Fibroblast of lung (primary cell): ENCODE measurements at regions not wholly inside any gene's neighbourhood (a gene's known extent, or its start where the extent isn't known, plus 50 kb on each side); places are given as distances from the start of the nearest gene placed in this dataset.
"Not testable (repeated sequence)": the region's sequence is repeated elsewhere in the genome, so short reads cannot be mapped to it uniquely, and the experiment has no call there.

ENCODE experiments used
- EZH2 ChIP-seq: IDR thresholded peaks from 2 replicates; pipeline ENCODE4 v1.5.1; 2012; ENCODE audit warnings: low read length, control low read depth, mild to moderate bottlenecking; ENCODE audit errors: missing control alignments
- TF ChIP-seq, protein P1 (sequence below), 2 donors: IDR thresholded peaks in 1 of 2; conservative IDR thresholded peaks in 1 of 2; 1 replicate in 1 of 2; 2 replicates in 1 of 2; pipeline ENCODE4 v1.5.1; 2011 to 2012; ENCODE audit warnings: low read length in 2 of 2, control low read depth in 1 of 2, inconsistent platforms in 1 of 2, low read depth in 1 of 2, mild to moderate bottlenecking in 1 of 2

DNA sequence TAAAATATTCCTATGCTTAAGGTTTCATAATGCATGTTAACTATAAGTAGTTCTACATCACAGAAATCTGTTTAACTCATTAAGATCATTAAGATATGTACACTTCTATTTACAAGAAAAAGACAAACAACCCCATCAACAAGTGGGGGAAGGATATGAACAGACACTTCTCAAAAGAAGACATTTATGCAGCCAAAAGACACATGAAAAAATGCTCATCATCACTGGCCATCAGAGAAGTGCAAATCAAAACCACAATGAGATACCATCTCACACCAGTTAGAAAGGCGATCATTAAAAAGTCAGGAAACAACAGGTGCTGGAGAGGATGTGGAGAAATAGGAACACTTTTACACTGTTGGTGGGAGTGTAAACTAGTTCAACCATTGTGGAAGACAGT lies 1084.3 kb downstream of the GATA3 start:
- not testable (repeated sequence) for TF ChIP-seq EZH2
- TF ChIP-seq, protein P1, sequence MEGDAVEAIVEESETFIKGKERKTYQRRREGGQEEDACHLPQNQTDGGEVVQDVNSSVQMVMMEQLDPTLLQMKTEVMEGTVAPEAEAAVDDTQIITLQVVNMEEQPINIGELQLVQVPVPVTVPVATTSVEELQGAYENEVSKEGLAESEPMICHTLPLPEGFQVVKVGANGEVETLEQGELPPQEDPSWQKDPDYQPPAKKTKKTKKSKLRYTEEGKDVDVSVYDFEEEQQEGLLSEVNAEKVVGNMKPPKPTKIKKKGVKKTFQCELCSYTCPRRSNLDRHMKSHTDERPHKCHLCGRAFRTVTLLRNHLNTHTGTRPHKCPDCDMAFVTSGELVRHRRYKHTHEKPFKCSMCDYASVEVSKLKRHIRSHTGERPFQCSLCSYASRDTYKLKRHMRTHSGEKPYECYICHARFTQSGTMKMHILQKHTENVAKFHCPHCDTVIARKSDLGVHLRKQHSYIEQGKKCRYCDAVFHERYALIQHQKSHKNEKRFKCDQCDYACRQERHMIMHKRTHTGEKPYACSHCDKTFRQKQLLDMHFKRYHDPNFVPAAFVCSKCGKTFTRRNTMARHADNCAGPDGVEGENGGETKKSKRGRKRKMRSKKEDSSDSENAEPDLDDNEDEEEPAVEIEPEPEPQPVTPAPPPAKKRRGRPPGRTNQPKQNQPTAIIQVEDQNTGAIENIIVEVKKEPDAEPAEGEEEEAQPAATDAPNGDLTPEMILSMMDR (conservative IDR thresholded peaks at IDR 0.05 in 1 of 2, IDR thresholded peaks at IDR 0.05 in 1 of 2; ENCODE audit: low read depth in 1 of 2, low read length in 2 of 2): not testable (repeated sequence)
